ENCODE measurements at regions not wholly inside any gene's neighbourhood (a gene's known extent, or its start where the extent isn't known, plus 50 kb on each side); places are given as distances from the start of the nearest gene placed in this dataset.

DNA sequence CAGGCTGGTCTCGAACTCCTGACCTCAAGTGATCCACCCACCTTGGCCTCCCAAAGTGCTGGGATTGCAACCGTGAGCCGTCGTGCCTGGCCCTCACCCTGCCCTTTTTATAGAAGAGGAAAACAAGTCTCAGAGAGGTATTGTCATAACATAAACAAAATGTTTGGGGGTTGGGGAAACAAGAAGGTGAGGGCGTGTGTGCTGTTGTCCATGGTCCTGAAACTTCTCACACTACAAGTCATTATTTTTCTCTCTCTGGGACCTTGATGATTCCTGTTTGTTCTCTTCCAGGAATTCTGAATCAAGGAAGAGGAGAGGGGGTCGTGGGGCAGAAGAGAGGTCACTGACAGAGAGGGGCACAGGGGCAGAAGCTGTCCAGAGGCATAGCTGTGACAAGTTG, 160.2 kb upstream of the LHX1 start:
- H3K27ac Mint-ChIP-seq: no peak overlapping the region
- H3K4me3 Mint-ChIP-seq: no peak overlapping the region
- no peak for TF ChIP-seq CTCF (IDR thresholded peaks at IDR 0.05; ENCODE audit: unreplicated experiment)
- H3K4me1 Mint-ChIP-seq: no peaks in the 10 kb centered on the region
- H3K27me3 Mint-ChIP-seq (ENCODE audit: low read depth): peaks cover 88% of the 10 kb centered on the region
- H3K9me3 Mint-ChIP-seq: no peaks in the 10 kb centered on the region
- DNase-seq (ENCODE audit: low spot score in 2 of 2, unreplicated experiment in 2 of 2): no peak
- no peaks in the 10 kb centered on the region for H3K36me3 Mint-ChIP-seq

- no peak for DNase-seq (ENCODE audit: low spot score in 2 of 2, unreplicated experiment in 2 of 2)
- no peak for TF ChIP-seq CTCF (IDR thresholded peaks at IDR 0.05; ENCODE audit: unreplicated experiment)
These were observed 158.8 kb upstream of the LHX1 start for GRCh38 chr17:36778448-36778847.

DNA sequence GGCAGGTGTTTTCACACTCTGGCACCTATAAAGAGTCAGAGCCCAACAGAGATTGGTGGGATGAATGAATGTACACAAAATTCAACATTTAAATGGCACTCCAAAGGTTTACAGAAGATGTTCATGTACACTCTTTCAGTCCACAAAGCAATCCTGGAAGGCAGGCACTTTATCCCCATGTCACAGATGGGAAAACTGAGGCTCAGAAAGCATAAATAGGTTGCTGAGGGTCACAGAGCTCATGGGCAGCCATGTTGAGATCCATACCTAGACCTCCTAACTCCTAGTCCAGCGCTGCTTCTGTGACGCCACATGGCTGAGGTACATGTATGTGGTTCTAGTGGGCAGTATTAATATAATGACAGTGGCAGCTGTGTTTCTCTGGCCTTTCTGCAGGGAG, 157.7 kb upstream of the LHX1 start:
- Mint-ChIP-seq H3K27me3 (ENCODE audit: low read depth) (peaks cover 85% of the 10 kb centered on the region), H3K9me3 (no peaks in the 10 kb centered on the region), H3K4me1 (no peaks in the 10 kb centered on the region), H3K4me3 (no peak overlapping the region), H3K27ac (no peak overlapping the region), H3K36me3 (no peaks in the 10 kb centered on the region)
- no peak for TF ChIP-seq CTCF (IDR thresholded peaks at IDR 0.05; ENCODE audit: unreplicated experiment)
- no peak for DNase-seq (ENCODE audit: low spot score in 2 of 2, unreplicated experiment in 2 of 2)

More at GRCh38 chr17:36778448-36778847, 158.8 kb upstream of the LHX1 start:
- Mint-ChIP-seq H3K27me3 (ENCODE audit: low read depth) (peaks cover 85% of the 10 kb centered on the region), H3K9me3 (no peaks in the 10 kb centered on the region), H3K4me1 (no peaks in the 10 kb centered on the region), H3K4me3 (no peak overlapping the region), H3K27ac (no peak overlapping the region), H3K36me3 (no peaks in the 10 kb centered on the region)

DNA sequence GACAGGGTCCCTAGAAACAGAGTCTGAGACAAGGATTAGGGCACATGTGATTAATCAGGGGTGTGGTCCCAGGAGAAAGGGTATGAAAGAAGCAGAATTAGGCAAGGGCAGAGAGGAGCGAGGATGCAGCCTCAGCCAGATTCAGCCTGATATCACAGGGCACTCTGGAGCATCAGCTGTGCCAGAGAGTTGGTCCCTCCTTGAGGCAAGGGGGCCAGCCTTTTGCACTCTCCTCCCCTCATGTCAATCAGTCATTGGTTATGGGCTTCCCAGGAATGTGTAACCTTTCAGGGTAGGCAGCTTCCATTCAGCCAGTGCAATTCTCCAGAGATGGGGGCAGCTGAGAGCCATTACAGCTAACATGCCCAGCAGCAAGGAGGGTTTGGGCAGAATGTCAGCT, 152.6 kb upstream of the LHX1 start:
- no peaks in the 10 kb centered on the region for H3K36me3 Mint-ChIP-seq
- H3K4me1 Mint-ChIP-seq: no peaks in the 10 kb centered on the region
- no peak overlapping the region for H3K27ac Mint-ChIP-seq
- no peak for DNase-seq (ENCODE audit: low spot score in 2 of 2, unreplicated experiment in 2 of 2)
- H3K4me3 Mint-ChIP-seq: no peak overlapping the region
- no peaks in the 10 kb centered on the region for H3K9me3 Mint-ChIP-seq
- no peak for TF ChIP-seq CTCF (IDR thresholded peaks at IDR 0.05; ENCODE audit: unreplicated experiment)
- peaks cover 73% of the 10 kb centered on the region for H3K27me3 Mint-ChIP-seq (ENCODE audit: low read depth)

- Mint-ChIP-seq H3K27ac (no peak overlapping the region), H3K4me1 (no peaks in the 10 kb centered on the region), H3K9me3 (no peaks in the 10 kb centered on the region), H3K4me3 (no peak overlapping the region), H3K27me3 (ENCODE audit: low read depth) (peaks cover 80% of the 10 kb centered on the region), H3K36me3 (no peaks in the 10 kb centered on the region)
- DNase-seq (ENCODE audit: low spot score in 2 of 2, unreplicated experiment in 2 of 2): no peak
- no peak for TF ChIP-seq CTCF (IDR thresholded peaks at IDR 0.05; ENCODE audit: unreplicated experiment)
These were observed 150.4 kb upstream of the LHX1 start for GRCh38 chr17:36786867-36787266.

All from mesothelial cell of epicardium (in vitro differentiated cells).